ENCODE measurements at regions not wholly inside any gene's neighbourhood (a gene's known extent, or its start where the extent isn't known, plus 50 kb on each side); places are given as distances from the start of the nearest gene placed in this dataset.
"Not testable (repeated sequence)": the region's sequence is repeated elsewhere in the genome, so short reads cannot be mapped to it uniquely, and the experiment has no call there.

GRCh38 chr1:8151647-8152046 lies 125.5 kb upstream of the ERRFI1 start:
- in situ Hi-C loops (cut with HindIII; ENCODE audit: low pct_ligation_motif_present, low sequenced_read_pairs), result no loop called here
- no peaks in the 10 kb centered on the region for H3K27me3 ChIP-seq (replicated peaks)
- H3K36me3 ChIP-seq (replicated peaks), result no peaks in the 10 kb centered on the region
- no peak for TF ChIP-seq CTCF (IDR thresholded peaks at IDR 0.05; ENCODE audit: low read depth, low read length, missing control alignments)
- DNase-seq, result no peak
- no peak overlapping the region for H3K4me3 ChIP-seq (ENCODE audit: low read depth, low read length)
- no peak overlapping the region for H3K27ac ChIP-seq

DNA sequence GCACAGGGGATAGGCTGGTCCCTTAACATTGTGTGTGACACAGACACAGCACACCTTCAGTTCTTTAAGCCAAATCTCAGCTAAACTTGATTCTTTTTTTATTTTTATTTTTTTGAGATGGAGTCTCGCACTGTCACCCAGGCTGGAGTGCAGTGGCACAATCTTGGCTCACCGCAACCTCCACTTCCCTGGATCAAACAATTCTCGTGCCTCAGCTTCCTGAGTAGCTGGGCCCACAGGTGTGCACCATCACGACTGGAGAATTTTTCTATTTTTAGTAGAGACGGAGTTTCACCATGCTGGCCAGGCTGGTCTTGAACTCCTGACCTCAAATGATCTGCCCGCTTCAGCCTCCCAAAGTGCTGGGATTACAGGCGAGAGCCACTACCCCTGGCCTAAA lies 123.6 kb upstream of the ERRFI1 start:
- H3K27ac ChIP-seq; DNase-seq; in situ Hi-C loops (cut with HindIII; ENCODE audit: low pct_ligation_motif_present, low sequenced_read_pairs): not testable (repeated sequence)

DNA sequence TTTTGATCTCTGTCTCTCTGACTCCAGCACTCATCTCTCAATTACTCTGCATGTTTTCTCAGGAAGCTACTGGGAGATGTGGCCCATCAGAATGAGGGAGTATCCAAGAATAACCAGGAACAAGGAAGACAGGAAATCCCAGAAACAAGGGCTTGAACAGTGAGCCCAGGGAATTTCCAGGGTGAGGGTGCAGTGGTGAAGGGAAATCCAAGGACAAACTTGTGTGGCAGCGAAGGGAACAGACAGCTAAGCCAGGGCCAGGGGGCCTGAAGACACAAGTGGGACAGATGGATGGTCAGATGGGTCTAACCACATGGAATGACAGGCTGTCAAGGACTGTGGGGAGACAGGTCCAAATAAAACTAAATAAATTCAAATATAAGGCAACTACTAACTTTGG lies 121.8 kb upstream of the ERRFI1 start:
- Histone ChIP-seq H3K4me3 (ENCODE audit: low read depth, low read length) (no peak overlapping the region), H3K36me3 (replicated peaks) (no peaks in the 10 kb centered on the region), H3K27ac (no peak overlapping the region), H3K27me3 (replicated peaks) (no peaks in the 10 kb centered on the region)
- in situ Hi-C loops (cut with HindIII; ENCODE audit: low pct_ligation_motif_present, low sequenced_read_pairs), result no loop called here
- TF ChIP-seq CTCF (IDR thresholded peaks at IDR 0.05; ENCODE audit: low read depth, low read length, missing control alignments), result no peak
- DNase-seq, result no peak

More for the DNA sequence above, 123.6 kb upstream of the ERRFI1 start:
- H3K4me3 ChIP-seq (ENCODE audit: low read depth, low read length); H3K36me3 ChIP-seq (replicated peaks); H3K27me3 ChIP-seq (replicated peaks): not testable (repeated sequence)

GRCh38 chr1:8146257-8146855 lies 120.2 kb upstream of the ERRFI1 start:
- no peak for TF ChIP-seq CTCF (IDR thresholded peaks at IDR 0.05; ENCODE audit: low read depth, low read length, missing control alignments)
- no peaks in the 10 kb centered on the region for H3K36me3 ChIP-seq (replicated peaks)
- no peaks in the 10 kb centered on the region for H3K27me3 ChIP-seq (replicated peaks)
- DNase-seq, result no peak
- H3K4me3 ChIP-seq (ENCODE audit: low read depth, low read length), result no peak overlapping the region
- no peak overlapping the region for H3K27ac ChIP-seq
- in situ Hi-C loops (cut with HindIII; ENCODE audit: low pct_ligation_motif_present, low sequenced_read_pairs), result no loop called here

- TF ChIP-seq CTCF (IDR thresholded peaks at IDR 0.05; ENCODE audit: low read depth, low read length, missing control alignments), result no peak
- no peaks in the 10 kb centered on the region for H3K27me3 ChIP-seq (replicated peaks)
- no peak overlapping the region for H3K4me3 ChIP-seq (ENCODE audit: low read depth, low read length)
- peak; percentile 27 for DNase-seq
- no peaks in the 10 kb centered on the region for H3K36me3 ChIP-seq (replicated peaks)
- H3K27ac ChIP-seq, result no peak overlapping the region
- in situ Hi-C loops (cut with HindIII; ENCODE audit: low pct_ligation_motif_present, low sequenced_read_pairs), result no loop called here
Measured at GRCh38 chr1:8145545-8146202, 119.6 kb upstream of the ERRFI1 start.

- in situ Hi-C loops (cut with HindIII; ENCODE audit: low pct_ligation_motif_present, low sequenced_read_pairs), result no loop called here
- DNase-seq, result no peak
- H3K36me3 ChIP-seq (replicated peaks), result no peaks in the 10 kb centered on the region
- H3K4me3 ChIP-seq (ENCODE audit: low read depth, low read length), result no peak overlapping the region
- H3K27ac ChIP-seq, result no peak overlapping the region
- no peaks in the 10 kb centered on the region for H3K27me3 ChIP-seq (replicated peaks)
- TF ChIP-seq CTCF (IDR thresholded peaks at IDR 0.05; ENCODE audit: low read depth, low read length, missing control alignments), result no peak
Measured at GRCh38 chr1:8144323-8144722, 118.2 kb upstream of the ERRFI1 start.
